Adrenal gland (tissue), 9 donors: ENCODE measurements at regions not wholly inside any gene's neighbourhood (a gene's known extent, or its start where the extent isn't known, plus 50 kb on each side); places are given as distances from the start of the nearest gene placed in this dataset.

Experiments used
- DNase-seq, 7 donors: peaks; one replicate each; pipeline ENCODE4 v3.0.0-alpha.2; 2019 to 2020
- H3K27ac ChIP-seq, 5 donors: fragments of 200-600 bp; sonication (generic) in 4 of 5; 1 replicate in 3 of 5; 2 replicates in 2 of 5; pipeline versions ENCODE4 v1.5.1 to v1.8.0; 2016 to 2020; ENCODE audit warnings: mild to moderate bottlenecking in 1 of 5
- H3K27me3 ChIP-seq: fragments of 200-600 bp; 2 replicates; pipeline ENCODE4 v1.8.0; 2021
- H3K36me3 ChIP-seq, 2 donors: fragments of 200-600 bp; replicated peaks in 1 of 2; 1 replicate in 1 of 2; 2 replicates in 1 of 2; pipeline versions ENCODE4 v1.5.1 to v1.8.0; 2018 to 2022
- H3K4me1 ChIP-seq, 2 donors: fragments of 200-600 bp; replicated peaks in 1 of 2; 1 replicate in 1 of 2; 2 replicates in 1 of 2; pipeline versions ENCODE4 v1.5.1 to v1.8.0; 2018 to 2021
- H3K4me3 ChIP-seq, 4 donors: fragments of 200-600 bp; sonication (generic) in 3 of 4; one replicate each; pipeline ENCODE4 v1.5.1; 2016 to 2018
- H3K9me3 ChIP-seq, 3 donors: fragments of 200-600 bp; sonication (generic) in 1 of 3; replicated peaks in 1 of 3; 1 replicate in 2 of 3; 2 replicates in 1 of 3; pipeline versions ENCODE4 v1.5.1 to v1.8.0; 2016 to 2021
- CTCF ChIP-seq, 6 experiments: fragments of 450-650 bp in 4 of 6; fragments of 200-600 bp in 2 of 6; sonication (generic) in 1 of 6; IDR thresholded peaks; 1 replicate in 5 of 6; 2 replicates in 1 of 6; pipeline versions ENCODE4 v1.5.1 to v1.8.0; 2016 to 2021; ENCODE audit warnings: antibody characterized with exemption in 6 of 6, mild to moderate bottlenecking in 2 of 6, moderate library complexity in 1 of 6
- POLR2A ChIP-seq, 2 donors: fragments of 450-650 bp; IDR thresholded peaks; one replicate each; pipeline ENCODE4 v1.6.1; 2017; ENCODE audit warnings: antibody characterized with exemption in 2 of 2, mild to moderate bottlenecking in 2 of 2, moderate library complexity in 1 of 2
- WGBS, 4 donors: extraction: QIAGEN DNeasy Blood & Tissue Kit in 2 of 4; methylation state at CpG; one replicate each; pipeline versions ENCODE4 v1.1.5 to v1.1.7; 2013 to 2017; 5-methylcytosine and 5-hydroxymethylcytosine counted together
- intact Hi-C, 2 donors: fragments of 100-400 bp; cut with DNase I; formaldehyde crosslinking; loops; one replicate each; pipeline versions ENCODE4 v1.14.1 to v1.15.0; 2022 to 2023
- donor health status: healthy with polysubstance abuse.
- donor health status: Bipolar disorder and iron deficiency.
- donor health status: DM: yes; HTN: yes; CAD: no.
- donor health status: DM: no; HTN: no; CAD: no.
- donor health status: DM: no; HTN: no; CAD: no.

DNA sequence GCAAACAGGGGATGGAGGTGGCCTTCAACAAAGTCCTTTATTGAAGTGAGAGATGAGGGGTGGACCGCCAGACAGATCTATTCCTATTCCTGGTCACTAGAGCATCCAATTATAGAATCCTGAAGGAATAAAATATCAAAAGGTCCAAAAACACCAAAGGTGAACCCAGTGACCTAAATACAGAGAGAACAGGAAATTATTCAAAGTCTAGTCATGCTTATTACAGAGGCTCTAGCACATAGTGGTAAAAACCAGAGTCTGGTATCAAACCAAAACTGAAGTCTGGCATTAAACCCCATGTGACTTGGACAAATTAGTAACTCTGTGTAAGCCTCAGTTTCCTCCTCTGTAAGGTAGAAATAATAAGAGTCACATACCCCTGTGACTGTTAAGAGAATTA is 100.5 kb upstream of the SNX2 start:
- no peak overlapping the region for H3K4me3 ChIP-seq
- 76 to 88% (median 80%) methylated on average over 1 of the region's 1 CpG for WGBS, 4 donors
- no peak for DNase-seq
- no peak overlapping the region for H3K27ac ChIP-seq
- TF ChIP-seq POLR2A (IDR thresholded peaks at IDR 0.05), result no peak
- no peak for TF ChIP-seq CTCF (IDR thresholded peaks at IDR 0.05)
- H3K4me1 ChIP-seq, result no peaks in the 10 kb centered on the region
- H3K36me3 ChIP-seq, result no peaks in the 10 kb centered on the region
- H3K27me3 ChIP-seq, result peaks cover 3% of the 10 kb centered on the region
- H3K9me3 ChIP-seq, result no peaks in the 10 kb centered on the region
- intact Hi-C loops, result no loop called here

DNA sequence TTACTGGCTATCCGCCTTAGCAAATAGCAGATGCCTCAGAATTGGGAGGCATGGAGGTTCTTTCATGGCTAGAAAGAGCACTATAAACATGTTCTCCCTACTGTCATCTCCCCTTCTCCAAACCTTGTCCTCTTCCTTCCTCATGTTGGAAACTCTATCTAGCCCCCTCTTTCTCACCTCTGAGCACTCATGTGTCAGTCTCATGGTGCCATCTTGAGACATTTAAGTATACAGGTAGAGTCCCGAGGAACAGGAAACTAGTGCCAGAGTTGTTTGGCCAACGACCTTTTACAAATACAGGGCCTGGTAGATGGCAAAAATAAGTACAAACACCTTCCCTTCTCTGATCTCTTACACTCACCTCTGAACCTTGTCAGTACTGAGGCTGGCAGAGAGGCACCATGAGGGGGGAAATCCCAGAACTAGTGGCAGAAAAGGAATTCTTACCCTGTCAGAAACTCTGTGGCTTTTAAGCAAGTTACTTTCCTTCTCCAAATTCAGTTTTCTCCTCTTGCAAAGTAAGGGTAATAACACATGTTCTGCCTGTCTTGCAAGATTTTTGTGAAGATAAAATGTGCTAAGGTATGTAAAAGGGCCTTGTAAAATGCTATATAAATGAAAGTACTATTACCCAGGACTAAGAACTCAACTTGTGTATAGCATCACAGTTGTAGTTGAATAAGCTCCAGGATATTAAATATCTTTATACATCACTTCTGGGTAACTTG is 94.1 kb upstream of the SNX2 start:
- 69 to 74% (median 70%) methylated on average over 3 of the region's 3 CpGs for WGBS, 4 donors
- intact Hi-C loops, result no loop called here

DNA sequence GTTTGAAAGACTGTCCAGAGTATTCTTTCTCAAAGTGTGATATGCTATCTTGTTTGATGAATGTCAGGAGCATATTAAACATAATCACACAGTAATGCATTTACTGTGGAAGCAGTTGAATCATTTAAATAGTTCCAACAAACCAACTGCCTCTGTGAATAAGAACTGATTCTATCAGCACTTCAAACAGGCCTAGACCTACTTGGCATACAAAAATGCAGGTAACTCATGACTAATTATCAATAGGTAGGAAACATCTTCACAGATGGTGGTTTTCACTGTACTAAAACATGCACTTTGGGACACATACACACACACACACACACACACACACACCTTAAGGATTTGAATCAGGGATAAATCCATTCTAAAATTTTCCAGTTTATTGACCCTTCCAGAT is 91.2 kb upstream of the SNX2 start:
- Histone ChIP-seq H3K27ac (no peak overlapping the region), H3K4me1 (no peaks in the 10 kb centered on the region), H3K9me3 (no peaks in the 10 kb centered on the region), H3K4me3 (no peak overlapping the region), H3K27me3 (no peaks in the 10 kb centered on the region), H3K36me3 (no peaks in the 10 kb centered on the region)
- TF ChIP-seq CTCF (IDR thresholded peaks at IDR 0.05) (no peak), POLR2A (IDR thresholded peaks at IDR 0.05) (no peak)
- DNase-seq, result no peak
- intact Hi-C loops, result no loop called here

More for the DNA sequence above, 94.1 kb upstream of the SNX2 start:
- Histone ChIP-seq H3K27me3 (peaks cover 3% of the 10 kb centered on the region), H3K9me3 (no peaks in the 10 kb centered on the region), H3K27ac (no peak overlapping the region), H3K4me1 (no peaks in the 10 kb centered on the region), H3K36me3 (no peaks in the 10 kb centered on the region), H3K4me3 (no peak overlapping the region)
- no peak for TF ChIP-seq POLR2A (IDR thresholded peaks at IDR 0.05)
- TF ChIP-seq CTCF (IDR thresholded peaks at IDR 0.05), result no peak
- no peak for DNase-seq

GRCh38 chr5:122690266-122690665 is 84.6 kb upstream of the SNX2 start:
- Histone ChIP-seq H3K36me3 (no peaks in the 10 kb centered on the region), H3K27ac (no peak overlapping the region), H3K9me3 (no peaks in the 10 kb centered on the region), H3K4me1 (no peaks in the 10 kb centered on the region), H3K4me3 (no peak overlapping the region), H3K27me3 (no peaks in the 10 kb centered on the region)
- DNase-seq, result peak in 1 of 7 donors; percentile 5
- intact Hi-C loops, result no loop called here
- TF ChIP-seq CTCF (IDR thresholded peaks at IDR 0.05) (no peak), POLR2A (IDR thresholded peaks at IDR 0.05) (no peak)
- WGBS, 4 donors, result 47 to 80% (median 61%) methylated on average over 1 of the region's 1 CpG
